CD4-positive, CD25-positive, alpha-beta regulatory T cell (primary cell): ENCODE measurements at regions not wholly inside any gene's neighbourhood (a gene's known extent, or its start where the extent isn't known, plus 50 kb on each side); places are given as distances from the start of the nearest gene placed in this dataset.

Experiments used
- ATAC-seq, 2 donors: fragments of 150-1000 bp; cut with Tn5 transposase; one replicate each; pipeline ENCODE4 v1.10.0; 2021; ENCODE audit warnings: low read depth in 2 of 2, moderate number of reproducible peaks in 2 of 2, moderate library complexity in 1 of 2
- DNase-seq, 3 donors: peaks; one replicate each; pipeline versions ENCODE4 v3.0.0 to v3.0.0-alpha.2; 2012 to 2022; ENCODE audit warnings: mixed read lengths in 1 of 3
- H3K27ac ChIP-seq: one replicate; pipeline ENCODE4 v1.7.0; 2013; ENCODE audit warnings: mild to moderate bottlenecking, low read length; ENCODE audit not compliant: insufficient read depth, poor library complexity, severe bottlenecking
- H3K27me3 ChIP-seq: one replicate; pipeline ENCODE4 v1.7.0; 2013; ENCODE audit warnings: low read length; ENCODE audit not compliant: control insufficient read depth, insufficient read depth
- H3K36me3 ChIP-seq: one replicate; pipeline ENCODE4 v1.7.0; 2013; ENCODE audit warnings: mild to moderate bottlenecking, low read length, moderate library complexity; ENCODE audit not compliant: control insufficient read depth, insufficient read depth
- H3K4me1 ChIP-seq: 2 replicates; pipeline ENCODE4 v1.7.0; 2013; ENCODE audit warnings: mild to moderate bottlenecking, low read length; ENCODE audit not compliant: insufficient read depth, control insufficient read depth, poor library complexity, severe bottlenecking
- H3K4me3 ChIP-seq: one replicate; pipeline ENCODE4 v1.7.0; 2013; ENCODE audit warnings: low read depth, mild to moderate bottlenecking, low read length, moderate library complexity
- H3K9me3 ChIP-seq, 2 experiments: 1 replicate in 1 of 2; 2 replicates in 1 of 2; pipeline ENCODE4 v1.7.0; 2013; ENCODE audit warnings: low read length in 2 of 2, mild to moderate bottlenecking in 1 of 2, moderate library complexity in 1 of 2; ENCODE audit not compliant: control insufficient read depth in 2 of 2
- H3K27ac Mint-ChIP-seq, 3 donors: one replicate each; pipeline ENCODE4 v1.8.0; 2020 to 2022; ENCODE audit warnings: mild to moderate bottlenecking in 3 of 3, mixed read lengths in 3 of 3, moderate library complexity in 2 of 3
- H3K27me3 Mint-ChIP-seq: one replicate; pipeline ENCODE4 v1.8.0; 2022; ENCODE audit warnings: mild to moderate bottlenecking, mixed read lengths
- H3K36me3 Mint-ChIP-seq: one replicate; pipeline ENCODE4 v1.8.0; 2020; ENCODE audit warnings: mixed read lengths
- H3K4me1 Mint-ChIP-seq, 4 donors: one replicate each; pipeline ENCODE4 v1.8.0; 2020 to 2022; ENCODE audit warnings: mixed read lengths in 4 of 4, mild to moderate bottlenecking in 1 of 4
- H3K4me3 Mint-ChIP-seq, 4 donors: one replicate each; pipeline ENCODE4 v1.8.0; 2020 to 2022; ENCODE audit warnings: mild to moderate bottlenecking in 4 of 4, mixed read lengths in 4 of 4, moderate library complexity in 3 of 4
- H3K9me3 Mint-ChIP-seq, 7 donors: one replicate each; pipeline ENCODE4 v1.8.0; 2020 to 2022; ENCODE audit warnings: mixed read lengths in 7 of 7, mild to moderate bottlenecking in 3 of 7, moderate library complexity in 2 of 7

- Histone ChIP-seq H3K4me3 (no peak overlapping the region), H3K9me3 (no peaks in the 10 kb centered on the region), H3K4me1 (no peaks in the 10 kb centered on the region), H3K27ac (no peak overlapping the region), H3K27me3 (no peaks in the 10 kb centered on the region), H3K36me3 (no peaks in the 10 kb centered on the region)
- H3K27me3 Mint-ChIP-seq = peaks cover 4% of the 10 kb centered on the region
- H3K4me1 Mint-ChIP-seq = no peaks in the 10 kb centered on the region
- no peaks in the 10 kb centered on the region for H3K36me3 Mint-ChIP-seq
- DNase-seq (no peak), ATAC-seq (no peak)
- no peak overlapping the region for H3K27ac Mint-ChIP-seq
- peaks cover 0 to 3% (median 0%) of the 10 kb centered on the region in 7 donors for H3K9me3 Mint-ChIP-seq
- H3K4me3 Mint-ChIP-seq = no peak overlapping the region
Observed at GRCh38 chr10:62666275-62666674, 138.2 kb upstream of the ADO start.

DNA sequence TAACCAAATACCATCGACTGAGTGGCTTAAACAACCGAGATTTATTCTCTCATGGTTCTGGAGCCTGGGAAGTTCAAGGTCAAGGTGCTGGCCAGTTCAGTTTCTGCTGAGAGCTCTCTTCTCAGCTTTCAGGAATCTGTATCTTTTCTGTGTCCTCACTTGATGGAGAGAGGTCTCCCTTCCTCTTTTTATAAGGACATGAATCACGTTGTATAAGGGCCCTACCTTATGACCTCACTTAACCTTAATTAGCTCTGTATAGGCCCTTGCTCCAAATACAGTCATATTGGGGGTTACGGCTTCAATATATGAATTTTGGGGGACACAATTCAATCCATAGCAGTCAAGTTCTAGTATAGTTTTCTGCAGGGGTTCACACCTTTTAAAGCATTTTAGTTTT lies 135.2 kb upstream of the ADO start:
- DNase-seq (no peak), ATAC-seq (no peak)
- Mint-ChIP-seq H3K36me3 (no peaks in the 10 kb centered on the region), H3K27me3 (no peaks in the 10 kb centered on the region), H3K9me3 (peaks cover 0 to 2% (median 0%) of the 10 kb centered on the region in 7 donors), H3K4me3 (no peak overlapping the region), H3K27ac (no peak overlapping the region), H3K4me1 (no peaks in the 10 kb centered on the region)
- H3K27ac ChIP-seq = no peak overlapping the region
- no peaks in the 10 kb centered on the region for H3K4me1 ChIP-seq
- no peak overlapping the region for H3K4me3 ChIP-seq
- no peaks in the 10 kb centered on the region for H3K9me3 ChIP-seq
- H3K27me3 ChIP-seq = no peaks in the 10 kb centered on the region
- no peaks in the 10 kb centered on the region for H3K36me3 ChIP-seq

DNA sequence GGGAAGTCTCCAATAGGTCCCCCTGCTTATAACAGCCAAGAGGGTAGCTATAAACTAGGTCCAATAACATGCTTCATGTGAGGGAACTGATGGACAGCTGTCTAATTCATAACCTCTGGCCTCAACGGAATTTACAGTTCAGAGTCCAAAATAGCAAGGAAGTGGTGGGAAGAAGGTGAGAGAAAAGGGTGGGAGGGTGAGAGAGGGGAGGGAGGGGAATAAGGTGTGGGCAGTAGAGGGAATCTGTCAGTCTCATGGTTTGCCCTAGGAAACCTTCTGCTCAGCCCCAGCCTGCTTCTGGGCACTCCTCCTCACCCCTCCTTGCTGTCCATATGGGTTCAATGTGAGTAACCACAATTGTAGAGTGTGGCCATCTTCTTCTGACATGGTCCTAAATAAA lies 133.4 kb upstream of the ADO start:
- DNase-seq = no peak
- Mint-ChIP-seq H3K9me3 (no peaks in the 10 kb centered on the region), H3K36me3 (no peaks in the 10 kb centered on the region), H3K27me3 (no peaks in the 10 kb centered on the region), H3K4me1 (no peaks in the 10 kb centered on the region), H3K27ac (peak overlapping the region in 1 of 3 donors; percentile 21), H3K4me3 (no peak overlapping the region)
- H3K27me3 ChIP-seq = no peaks in the 10 kb centered on the region
- no peak for ATAC-seq
- no peak overlapping the region for H3K4me3 ChIP-seq
- H3K36me3 ChIP-seq = no peaks in the 10 kb centered on the region
- H3K27ac ChIP-seq = no peak overlapping the region
- no peaks in the 10 kb centered on the region for H3K9me3 ChIP-seq
- H3K4me1 ChIP-seq = no peaks in the 10 kb centered on the region

DNA sequence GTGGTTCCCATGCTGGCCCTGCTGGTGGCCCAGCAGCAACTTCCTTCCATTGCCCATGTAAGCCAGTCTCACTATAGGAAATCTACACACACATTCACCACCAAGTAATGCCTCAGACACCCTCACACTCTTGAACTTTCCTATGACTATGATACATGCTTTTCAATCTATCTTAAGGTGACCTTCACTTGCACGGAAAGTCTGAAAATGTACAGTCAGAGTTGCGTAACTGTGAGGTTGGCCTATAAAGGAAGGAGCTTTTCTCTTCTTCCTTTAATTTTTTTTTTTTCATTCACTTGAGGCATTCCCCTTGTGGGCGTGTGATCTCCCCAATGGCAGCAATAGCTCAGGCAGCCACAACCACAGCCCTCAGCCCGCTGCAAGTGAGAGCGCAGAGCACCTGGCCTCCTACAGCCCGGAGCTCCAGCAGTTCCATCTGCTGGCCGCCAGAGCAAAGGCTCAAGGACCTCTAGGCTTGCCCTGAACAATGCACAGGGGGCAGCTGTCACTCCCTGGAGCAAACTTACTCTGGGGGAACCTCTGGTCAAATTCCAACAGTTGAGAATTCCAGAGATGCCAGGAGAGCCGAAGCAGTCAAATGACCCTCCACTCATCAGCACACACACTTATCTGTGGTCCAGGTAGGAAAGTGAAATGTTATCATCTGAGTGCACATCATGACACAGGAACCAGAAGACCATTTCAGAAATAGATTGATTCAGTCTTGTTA lies 123.1 kb upstream of the ADO start:
- H3K27ac Mint-ChIP-seq = peak overlapping the region in 1 of 3 donors; percentile 1
- no peaks in the 10 kb centered on the region for H3K9me3 ChIP-seq
- no peak overlapping the region for H3K27ac ChIP-seq
- H3K4me3 ChIP-seq = no peak overlapping the region
- H3K27me3 Mint-ChIP-seq = no peaks in the 10 kb centered on the region
- peak; percentile 81 to 83 for ATAC-seq
- H3K9me3 Mint-ChIP-seq = peaks cover 0 to 9% (median 2%) of the 10 kb centered on the region in 7 donors
- peaks cover 6% of the 10 kb centered on the region for H3K4me1 ChIP-seq
- no peaks in the 10 kb centered on the region for H3K36me3 ChIP-seq
- H3K36me3 Mint-ChIP-seq = peaks cover 6% of the 10 kb centered on the region
- no peak overlapping the region for H3K4me3 Mint-ChIP-seq
- H3K27me3 ChIP-seq = no peaks in the 10 kb centered on the region
- peaks cover 0 to 16% (median 5%) of the 10 kb centered on the region in 4 donors for H3K4me1 Mint-ChIP-seq
- DNase-seq = peak in 1 of 3 donors; percentile 53

DNA sequence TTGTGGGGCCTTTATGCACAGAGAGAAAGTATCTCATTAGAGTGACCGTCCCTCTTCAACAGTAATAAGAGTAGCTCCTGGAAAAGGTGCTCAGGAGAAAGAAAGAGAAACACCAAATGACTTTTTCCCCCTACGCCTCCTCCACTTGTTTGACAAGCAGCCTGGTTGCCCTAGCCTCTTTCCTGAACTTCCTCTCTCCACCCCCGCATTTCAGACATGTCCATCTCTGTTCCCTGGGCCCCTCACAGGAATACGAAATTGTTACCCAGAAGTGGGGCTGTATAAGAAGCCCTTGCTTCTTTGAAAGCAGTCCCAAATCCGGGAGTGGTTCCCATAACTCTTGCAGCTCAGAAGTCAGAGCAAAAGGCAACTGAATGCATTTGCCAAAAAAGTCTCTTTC lies 119.6 kb upstream of the ADO start:
- Histone ChIP-seq H3K4me1 (peaks cover 15% of the 10 kb centered on the region), H3K27me3 (no peaks in the 10 kb centered on the region), H3K36me3 (no peaks in the 10 kb centered on the region), H3K4me3 (no peak overlapping the region), H3K9me3 (no peaks in the 10 kb centered on the region), H3K27ac (no peak overlapping the region)
- ATAC-seq (no peak), DNase-seq (no peak)
- no peaks in the 10 kb centered on the region for H3K27me3 Mint-ChIP-seq
- H3K27ac Mint-ChIP-seq = no peak overlapping the region
- H3K4me1 Mint-ChIP-seq = peaks cover 4 to 30% (median 17%) of the 10 kb centered on the region in 4 donors
- H3K4me3 Mint-ChIP-seq = no peak overlapping the region
- H3K36me3 Mint-ChIP-seq = no peaks in the 10 kb centered on the region
- H3K9me3 Mint-ChIP-seq = peaks cover 1 to 9% (median 7%) of the 10 kb centered on the region in 7 donors

GRCh38 chr10:62687230-62687748 lies 117.2 kb upstream of the ADO start:
- Histone ChIP-seq H3K27me3 (no peaks in the 10 kb centered on the region), H3K36me3 (no peaks in the 10 kb centered on the region), H3K4me1 (peaks cover 21% of the 10 kb centered on the region), H3K9me3 (no peaks in the 10 kb centered on the region), H3K4me3 (no peak overlapping the region), H3K27ac (no peak overlapping the region)
- Mint-ChIP-seq H3K9me3 (peaks cover 1 to 9% (median 8%) of the 10 kb centered on the region in 7 donors), H3K27ac (no peak overlapping the region), H3K4me1 (peaks cover 16 to 35% (median 25%) of the 10 kb centered on the region in 4 donors), H3K27me3 (no peaks in the 10 kb centered on the region), H3K36me3 (no peaks in the 10 kb centered on the region), H3K4me3 (no peak overlapping the region)
- ATAC-seq (peak in 1 of 2 donors; percentile 40), DNase-seq (no peak)

DNA sequence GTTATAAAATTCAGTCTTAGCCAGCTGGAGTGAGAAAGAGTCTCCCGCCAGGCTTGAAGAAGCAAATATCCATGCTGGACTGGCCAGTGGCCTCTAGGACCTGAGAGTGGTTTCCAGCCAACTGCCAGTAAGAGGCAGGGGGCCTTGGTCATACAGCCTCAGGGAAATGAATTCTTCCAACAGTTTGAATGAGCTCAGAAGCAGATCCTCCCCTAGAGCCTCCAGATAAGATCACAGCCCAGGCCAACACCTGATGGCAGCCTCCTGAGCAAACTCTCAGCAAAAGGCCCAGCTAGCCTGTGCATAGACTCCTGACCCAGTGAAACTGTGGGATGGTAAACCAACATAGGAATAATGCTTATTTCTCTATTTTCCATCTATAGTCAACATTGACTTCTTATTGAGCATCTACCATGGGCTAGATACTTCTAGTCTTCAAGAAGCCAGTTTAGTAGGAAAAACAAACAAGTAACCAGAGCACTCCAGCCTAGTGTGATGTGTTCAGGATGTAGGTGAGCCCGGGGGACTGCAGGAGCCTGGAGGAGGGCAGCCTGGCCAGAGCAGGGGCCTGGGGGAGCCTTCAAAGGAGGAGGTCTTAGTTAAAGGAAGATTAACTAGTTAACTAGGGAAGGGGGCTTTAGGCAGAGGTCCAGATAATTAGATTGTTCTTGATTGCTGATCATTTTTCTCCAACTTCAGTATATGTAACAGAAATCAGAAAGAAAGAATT lies 115.4 kb upstream of the ADO start:
- DNase-seq (no peak), ATAC-seq (no peak)
- no peaks in the 10 kb centered on the region for H3K36me3 ChIP-seq
- Mint-ChIP-seq H3K9me3 (peaks cover 1 to 11% (median 8%) of the 10 kb centered on the region in 7 donors), H3K4me1 (peaks cover 16 to 38% (median 25%) of the 10 kb centered on the region in 4 donors), H3K27ac (peak overlapping the region in 2 of 3 donors; percentile 78 to 88), H3K4me3 (peak overlapping the region in 2 of 4 donors; percentile 73), H3K36me3 (no peaks in the 10 kb centered on the region), H3K27me3 (no peaks in the 10 kb centered on the region)
- no peak overlapping the region for H3K27ac ChIP-seq
- no peaks in the 10 kb centered on the region for H3K9me3 ChIP-seq
- H3K4me3 ChIP-seq = peak overlapping the region; percentile 64
- peaks cover 21% of the 10 kb centered on the region for H3K4me1 ChIP-seq
- no peaks in the 10 kb centered on the region for H3K27me3 ChIP-seq
